Liver (tissue), 6 donors: ENCODE measurements at regions not wholly inside any gene's neighbourhood (a gene's known extent, or its start where the extent isn't known, plus 50 kb on each side); places are given as distances from the start of the nearest gene placed in this dataset.
"Not testable (repeated sequence)": the region's sequence is repeated elsewhere in the genome, so short reads cannot be mapped to it uniquely, and the experiment has no call there.

Source experiments
- DNase-seq: peaks from one replicate; pipeline ENCODE4 v3.0.0-alpha.2; 2017; ENCODE audit warnings: low spot score
- H3K27ac ChIP-seq, 2 donors: one replicate each; pipeline ENCODE4 v1.7.0; 2013; ENCODE audit warnings: inconsistent platforms in 2 of 2, low read length in 2 of 2, control low read depth in 1 of 2, low read depth in 1 of 2, mild to moderate bottlenecking in 1 of 2
- H3K27me3 ChIP-seq, 4 donors: one replicate each; pipeline versions ENCODE4 v1.6.1 to v1.7.0; 2013; ENCODE audit warnings: low read length in 3 of 4, inconsistent platforms in 1 of 4, mild to moderate bottlenecking in 1 of 4, moderate library complexity in 1 of 4; ENCODE audit not compliant: control insufficient read depth in 4 of 4, insufficient read depth in 4 of 4
- H3K36me3 ChIP-seq, 4 donors: one replicate each; pipeline versions ENCODE4 v1.6.1 to v1.7.0; 2013; ENCODE audit warnings: low read length in 3 of 4, mild to moderate bottlenecking in 3 of 4, low read depth in 1 of 4, moderate library complexity in 1 of 4; ENCODE audit not compliant: control insufficient read depth in 4 of 4, insufficient read depth in 3 of 4
- H3K4me1 ChIP-seq, 4 donors: one replicate each; pipeline versions ENCODE4 v1.6.1 to v1.7.0; 2013; ENCODE audit warnings: low read length in 3 of 4, mild to moderate bottlenecking in 3 of 4, moderate library complexity in 1 of 4; ENCODE audit not compliant: control insufficient read depth in 4 of 4, insufficient read depth in 4 of 4
- H3K4me3 ChIP-seq, 3 donors: one replicate each; pipeline versions ENCODE4 v1.6.1 to v1.7.0; 2013; ENCODE audit warnings: low read length in 3 of 3, control low read depth in 1 of 3, low read depth in 1 of 3, mild to moderate bottlenecking in 1 of 3
- H3K9ac ChIP-seq, 2 donors: one replicate each; pipeline ENCODE4 v1.7.0; 2013; ENCODE audit warnings: low read length in 2 of 2, mild to moderate bottlenecking in 2 of 2, moderate library complexity in 2 of 2, control low read depth in 1 of 2, low read depth in 1 of 2
- H3K9me3 ChIP-seq, 4 donors: one replicate each; pipeline versions ENCODE4 v1.6.1 to v1.7.0; 2013; ENCODE audit warnings: low read length in 3 of 4; ENCODE audit not compliant: control insufficient read depth in 4 of 4
- WGBS: extraction: QIAGEN DNeasy Blood & Tissue Kit; methylation state at CpG from one replicate; pipeline ENCODE4 v1.1.7; 2013; 5-methylcytosine and 5-hydroxymethylcytosine counted together
- donor health status: healthy.
- donor health status: healthy.
- donor health status: healthy.

DNA sequence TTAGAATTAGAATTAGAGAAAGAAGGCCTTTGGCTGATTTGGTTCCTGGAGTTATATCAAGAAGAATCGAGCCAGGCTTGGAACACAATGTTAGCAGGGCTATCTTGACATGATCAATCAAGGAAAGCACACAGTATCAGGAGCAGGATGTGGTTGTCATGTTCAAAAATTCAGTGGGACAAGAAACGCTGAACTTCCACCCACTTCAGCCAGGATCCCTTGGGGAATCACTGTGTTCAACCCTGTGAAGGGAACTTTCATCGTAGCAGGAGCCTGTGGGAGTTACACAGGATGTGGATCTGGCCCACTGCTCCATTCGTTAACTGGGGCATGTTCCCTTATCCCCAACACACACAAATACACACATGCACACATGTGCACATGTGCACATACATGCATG, 817.8 kb downstream of the SPATA31A1 start:
- not testable (repeated sequence) for H3K27me3 ChIP-seq, H3K4me1 ChIP-seq, DNase-seq, H3K9me3 ChIP-seq, H3K4me3 ChIP-seq, H3K27ac ChIP-seq, H3K36me3 ChIP-seq, H3K9ac ChIP-seq
- 80% methylated on average over 1 of the region's 4 CpGs for WGBS

DNA sequence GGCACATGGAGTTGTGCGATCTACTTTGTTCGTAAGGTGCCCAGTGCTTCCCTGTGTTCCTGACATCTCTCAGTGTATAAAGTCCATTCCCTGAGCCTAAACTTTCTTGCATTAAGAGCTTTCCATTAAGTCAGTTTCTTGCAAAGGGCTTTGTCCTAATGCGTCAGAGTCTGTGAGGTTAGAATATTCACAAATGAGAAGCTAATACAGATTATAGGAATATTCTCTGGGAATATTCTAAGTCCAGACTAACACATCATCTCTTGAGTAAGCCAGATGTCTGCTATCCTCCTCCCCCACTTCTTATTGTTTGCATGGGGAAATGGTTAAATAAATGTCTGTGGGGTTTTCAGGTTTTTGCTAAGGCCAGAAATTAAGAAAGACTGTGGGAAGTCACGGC, 818.6 kb downstream of the SPATA31A1 start:
- not testable (repeated sequence) for H3K4me3 ChIP-seq, H3K27me3 ChIP-seq, H3K9me3 ChIP-seq, H3K9ac ChIP-seq, DNase-seq, H3K4me1 ChIP-seq, H3K27ac ChIP-seq, H3K36me3 ChIP-seq
- 43% methylated on average over 1 of the region's 4 CpGs for WGBS

DNA sequence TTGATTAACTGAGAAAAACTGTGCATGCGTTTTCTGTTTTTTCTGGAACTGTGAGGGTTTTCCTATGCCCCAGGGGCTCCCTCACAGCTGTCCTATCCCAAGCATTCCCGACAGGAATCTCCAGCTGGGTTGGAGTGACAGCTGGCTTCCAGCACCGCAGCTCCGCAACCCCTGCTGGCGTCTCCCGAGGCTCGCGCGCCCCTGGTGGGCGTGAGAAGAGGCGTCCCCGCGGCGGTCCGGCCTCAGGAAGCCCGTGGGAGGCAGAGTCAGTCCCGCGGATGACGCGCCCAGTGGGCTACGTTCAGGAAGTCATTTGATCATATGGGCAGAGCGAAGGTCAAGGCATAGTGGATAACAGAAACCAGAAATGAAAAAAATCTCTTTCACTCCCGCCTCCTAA, 821.9 kb downstream of the SPATA31A1 start:
- H3K4me1 ChIP-seq, H3K9ac ChIP-seq, H3K27ac ChIP-seq, H3K27me3 ChIP-seq, H3K36me3 ChIP-seq, DNase-seq, H3K9me3 ChIP-seq, H3K4me3 ChIP-seq: not testable (repeated sequence)
- WGBS: 52% methylated on average over 2 of the region's 23 CpGs

DNA sequence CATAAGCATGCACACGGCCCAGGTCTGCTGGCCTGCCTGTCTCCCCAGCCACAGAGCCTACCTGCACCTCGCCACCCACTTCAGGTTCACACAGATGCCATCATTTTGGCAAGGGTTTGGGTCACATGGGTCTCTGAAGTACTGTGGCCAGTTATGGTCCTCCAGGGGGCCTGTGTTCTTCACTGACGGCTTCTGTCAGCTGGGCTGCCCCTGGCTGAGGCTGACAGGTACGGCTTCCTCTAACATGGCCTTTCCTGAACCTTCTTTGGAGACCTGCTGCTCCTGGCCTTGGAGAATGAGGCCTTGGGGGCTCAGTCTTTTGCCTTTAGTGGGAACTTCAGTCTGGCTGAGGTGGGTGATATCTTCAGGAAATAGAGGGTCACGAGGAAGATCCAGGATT, 835.9 kb downstream of the SPATA31A1 start:
- H3K27me3 ChIP-seq, H3K4me1 ChIP-seq: not testable (repeated sequence)
- 67% methylated on average over 2 of the region's 5 CpGs for WGBS

DNA sequence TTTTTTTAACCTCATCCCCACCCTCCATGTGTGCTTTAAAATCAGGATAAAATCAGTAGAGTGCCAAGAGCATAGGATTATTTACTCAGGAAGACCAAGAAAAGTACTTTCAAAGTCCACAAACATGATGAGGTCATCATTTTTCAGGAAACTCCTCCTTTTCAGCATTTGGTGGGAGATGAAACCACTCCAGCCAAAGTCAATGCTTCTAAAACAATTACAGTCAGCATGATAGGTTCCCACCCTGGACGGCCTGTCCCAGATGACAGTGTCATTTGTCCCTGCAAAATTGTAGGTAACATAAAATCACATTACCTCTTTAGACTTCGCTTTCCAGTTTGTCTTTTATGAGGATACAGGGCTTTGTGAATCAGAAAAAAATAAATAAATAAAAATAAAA, 836.7 kb downstream of the SPATA31A1 start:
- not testable (repeated sequence) for DNase-seq, H3K27ac ChIP-seq, H3K4me1 ChIP-seq, H3K9ac ChIP-seq, H3K36me3 ChIP-seq, H3K9me3 ChIP-seq, H3K4me3 ChIP-seq, H3K27me3 ChIP-seq
- WGBS: 79% methylated on average over 1 of the region's 2 CpGs

More for the DNA sequence above, 835.9 kb downstream of the SPATA31A1 start:
- not testable (repeated sequence) for H3K4me3 ChIP-seq, H3K36me3 ChIP-seq, H3K9ac ChIP-seq, H3K27ac ChIP-seq, H3K9me3 ChIP-seq, DNase-seq

DNA sequence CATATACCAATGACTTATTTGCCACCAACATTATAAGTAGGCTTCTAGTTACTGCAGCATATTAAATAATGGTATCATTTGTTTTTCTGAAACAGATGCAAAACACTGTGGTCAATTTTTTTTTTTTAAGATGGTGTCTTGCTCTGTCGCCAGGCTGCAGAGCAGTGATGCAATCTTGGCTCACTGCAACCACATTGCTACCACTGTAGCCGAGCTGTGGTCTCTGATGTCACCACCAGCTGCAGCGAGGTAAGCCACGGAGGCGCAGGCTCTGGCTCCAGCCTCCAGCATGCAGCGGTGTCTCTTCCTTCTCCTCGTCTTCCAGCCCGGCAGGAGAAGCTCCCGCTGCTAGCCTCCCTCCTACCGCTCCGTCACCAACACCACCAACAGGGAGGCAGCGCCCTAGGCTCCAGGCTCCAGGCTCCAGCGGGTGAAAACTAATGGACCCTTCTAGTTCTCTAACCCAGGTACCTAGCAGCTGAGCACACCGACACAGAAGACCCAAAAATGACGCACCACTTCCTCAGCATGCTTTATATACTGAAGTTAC, 840.8 kb downstream of the SPATA31A1 start:
- not testable (repeated sequence) for H3K36me3 ChIP-seq, H3K27me3 ChIP-seq, H3K4me1 ChIP-seq, H3K4me3 ChIP-seq, DNase-seq, H3K9me3 ChIP-seq, H3K9ac ChIP-seq, H3K27ac ChIP-seq
- 81% methylated on average over 13 of the region's 15 CpGs for WGBS

DNA sequence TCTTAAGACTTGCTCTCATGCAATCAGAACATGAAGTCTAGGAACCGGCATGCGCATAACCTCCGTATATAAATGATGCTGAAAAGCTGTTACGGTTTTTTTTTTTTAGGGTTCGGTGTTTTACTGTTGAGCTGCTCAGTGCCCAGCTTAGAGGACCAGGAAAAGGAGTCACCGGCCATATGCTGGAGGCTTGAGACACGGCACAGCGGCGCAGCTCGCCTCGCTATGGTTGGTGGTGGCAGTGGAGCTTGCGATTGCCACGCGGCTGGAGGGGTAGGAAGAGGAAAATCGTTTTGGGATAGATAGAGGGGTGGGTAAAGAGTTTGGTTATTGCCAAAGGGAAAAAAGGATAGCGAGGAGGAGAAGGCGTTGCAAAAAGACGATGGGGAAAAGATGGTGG, 841.3 kb downstream of the SPATA31A1 start:
- not testable (repeated sequence) for DNase-seq, H3K27ac ChIP-seq
- WGBS: 91% methylated on average over 11 of the region's 18 CpGs

DNA sequence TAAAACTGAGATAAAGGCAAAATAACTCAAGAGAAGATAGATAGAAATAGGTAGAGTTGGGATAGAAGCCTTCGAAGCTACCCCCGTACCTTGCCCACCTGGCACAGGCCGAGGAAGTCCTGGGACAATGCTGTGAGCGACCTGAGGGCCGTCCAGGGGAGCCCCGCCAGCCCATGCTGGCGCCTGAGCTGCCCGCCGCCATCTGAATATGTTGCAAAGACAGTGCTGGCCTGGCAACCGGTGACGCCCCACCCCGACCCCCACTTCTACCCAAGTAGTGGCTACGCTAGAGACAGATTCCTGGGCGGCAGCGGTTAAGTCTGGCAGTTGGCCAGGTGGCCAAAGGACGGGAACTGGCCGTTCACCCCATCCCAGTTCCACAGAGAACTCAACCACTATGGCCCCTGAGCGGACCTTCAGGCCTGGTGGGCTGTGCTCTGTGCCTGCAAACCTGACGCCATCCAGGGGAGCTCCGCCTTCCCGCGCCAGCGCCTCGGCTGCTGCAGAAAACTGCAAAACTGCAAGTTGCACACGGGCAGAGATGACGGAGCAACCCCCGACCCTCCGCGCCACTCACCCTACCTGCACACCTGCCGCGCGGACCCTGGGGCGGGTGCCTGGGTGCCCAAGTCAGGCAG, 866.2 kb downstream of the SPATA31A1 start:
- H3K9ac ChIP-seq, H3K4me3 ChIP-seq, H3K9me3 ChIP-seq, H3K4me1 ChIP-seq, H3K27ac ChIP-seq, H3K36me3 ChIP-seq, DNase-seq, H3K27me3 ChIP-seq: not testable (repeated sequence)
- WGBS: 69% methylated on average over 4 of the region's 33 CpGs

More for the DNA sequence above, 841.3 kb downstream of the SPATA31A1 start:
- H3K4me3 ChIP-seq, H3K9me3 ChIP-seq, H3K36me3 ChIP-seq, H3K9ac ChIP-seq, H3K4me1 ChIP-seq, H3K27me3 ChIP-seq: not testable (repeated sequence)
